ENCODE measurements at regions not wholly inside any gene's neighbourhood (a gene's known extent, or its start where the extent isn't known, plus 50 kb on each side); places are given as distances from the start of the nearest gene placed in this dataset.

- no peak overlapping the region for H3K4me2 ChIP-seq (ENCODE audit: low read length)
- no peaks in the 10 kb centered on the region for H3K27me3 ChIP-seq (ENCODE audit: control insufficient read depth, insufficient read depth, low read length)
- no peaks in the 10 kb centered on the region for H3K9me3 ChIP-seq (replicated peaks; ENCODE audit: low read length)
- no peaks in the 10 kb centered on the region for H3K4me1 ChIP-seq (ENCODE audit: control insufficient read depth, insufficient read depth, low read length)
- no peak overlapping the region for H3K9ac ChIP-seq (ENCODE audit: low read depth, low read length)
- H3K36me3 ChIP-seq (ENCODE audit: insufficient read depth, low read length): no peaks in the 10 kb centered on the region
- no peak overlapping the region for H3K4me3 ChIP-seq (ENCODE audit: low read length)
These were observed 1503.0 kb downstream of the KCNT2 start for GRCh38 chr1:195105281-195105680.

- H3K36me3 ChIP-seq (ENCODE audit: insufficient read depth, low read length): no peaks in the 10 kb centered on the region
These were observed 1510.9 kb downstream of the KCNT2 start for GRCh38 chr1:195097316-195097715.

GRCh38 chr1:195096051-195096521, 1512.2 kb downstream of the KCNT2 start:
- H3K4me1 ChIP-seq (ENCODE audit: control insufficient read depth, insufficient read depth, low read length): no peaks in the 10 kb centered on the region

More at GRCh38 chr1:195097316-195097715, 1510.9 kb downstream of the KCNT2 start:
- Histone ChIP-seq H3K9me3 (replicated peaks; ENCODE audit: low read length) (peaks cover 7% of the 10 kb centered on the region), H3K4me1 (ENCODE audit: control insufficient read depth, insufficient read depth, low read length) (no peaks in the 10 kb centered on the region), H3K4me3 (ENCODE audit: low read length) (no peak overlapping the region), H3K27me3 (ENCODE audit: control insufficient read depth, insufficient read depth, low read length) (no peaks in the 10 kb centered on the region), H3K9ac (ENCODE audit: low read depth, low read length) (no peak overlapping the region), H3K4me2 (ENCODE audit: low read length) (no peak overlapping the region)

GRCh38 chr1:195085196-195085595, 1523.0 kb downstream of the KCNT2 start:
- Histone ChIP-seq H3K4me2 (ENCODE audit: low read length) (no peak overlapping the region), H3K9me3 (replicated peaks; ENCODE audit: low read length) (no peaks in the 10 kb centered on the region), H3K9ac (ENCODE audit: low read depth, low read length) (no peak overlapping the region), H3K4me1 (ENCODE audit: control insufficient read depth, insufficient read depth, low read length) (no peaks in the 10 kb centered on the region), H3K36me3 (ENCODE audit: insufficient read depth, low read length) (no peaks in the 10 kb centered on the region), H3K27me3 (ENCODE audit: control insufficient read depth, insufficient read depth, low read length) (no peaks in the 10 kb centered on the region), H3K4me3 (ENCODE audit: low read length) (no peak overlapping the region)

More at GRCh38 chr1:195096051-195096521, 1512.2 kb downstream of the KCNT2 start:
- Histone ChIP-seq H3K9me3 (replicated peaks; ENCODE audit: low read length) (peaks cover 7% of the 10 kb centered on the region), H3K36me3 (ENCODE audit: insufficient read depth, low read length) (no peaks in the 10 kb centered on the region), H3K4me3 (ENCODE audit: low read length) (no peak overlapping the region), H3K9ac (ENCODE audit: low read depth, low read length) (no peak overlapping the region), H3K4me2 (ENCODE audit: low read length) (no peak overlapping the region), H3K27me3 (ENCODE audit: control insufficient read depth, insufficient read depth, low read length) (no peaks in the 10 kb centered on the region)

DNA sequence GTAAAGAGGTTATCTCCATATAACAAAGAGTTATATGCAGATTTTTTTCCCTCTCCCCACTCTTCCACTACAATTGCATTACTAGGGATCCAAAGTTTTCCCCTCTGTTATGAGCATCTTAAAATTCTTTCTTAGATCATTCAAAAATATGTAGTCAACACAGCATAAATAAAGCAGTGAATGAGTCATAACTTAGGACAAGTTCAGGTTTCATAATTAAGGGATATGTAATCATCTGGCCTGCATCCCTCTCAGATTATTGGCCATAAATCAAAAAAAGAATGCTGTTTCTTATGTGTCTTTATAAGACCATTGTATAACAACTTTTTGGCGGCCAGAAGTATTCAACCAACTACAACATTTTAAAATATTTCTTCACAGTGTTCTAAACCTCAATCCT, 1526.1 kb downstream of the KCNT2 start:
- no peak overlapping the region for H3K4me3 ChIP-seq (ENCODE audit: low read length)
- no peaks in the 10 kb centered on the region for H3K36me3 ChIP-seq (ENCODE audit: insufficient read depth, low read length)
- no peaks in the 10 kb centered on the region for H3K27me3 ChIP-seq (ENCODE audit: control insufficient read depth, insufficient read depth, low read length)
- H3K4me2 ChIP-seq (ENCODE audit: low read length): no peak overlapping the region
- H3K9ac ChIP-seq (ENCODE audit: low read depth, low read length): no peak overlapping the region
- no peaks in the 10 kb centered on the region for H3K4me1 ChIP-seq (ENCODE audit: control insufficient read depth, insufficient read depth, low read length)
- H3K9me3 ChIP-seq (replicated peaks; ENCODE audit: low read length): no peaks in the 10 kb centered on the region

DNA sequence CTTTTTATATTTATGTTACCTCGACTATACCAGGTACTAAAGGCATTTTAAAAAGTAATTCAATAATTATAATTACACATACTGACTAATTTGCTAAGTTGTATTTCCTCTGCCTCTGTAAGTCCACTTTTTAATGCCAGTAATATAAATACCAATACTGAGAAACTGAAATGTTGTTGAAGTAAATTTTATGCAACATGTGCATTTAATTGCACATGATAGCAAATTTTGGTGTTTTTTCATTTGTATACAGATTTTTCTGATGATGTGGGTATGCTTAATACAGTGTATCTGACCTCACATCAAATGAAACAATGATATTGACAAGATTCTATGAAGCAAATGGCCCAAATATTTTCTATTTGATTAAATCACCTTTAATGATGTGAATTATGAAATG, 1531.6 kb downstream of the KCNT2 start:
- Histone ChIP-seq H3K9me3 (replicated peaks; ENCODE audit: low read length) (no peaks in the 10 kb centered on the region), H3K27me3 (ENCODE audit: control insufficient read depth, insufficient read depth, low read length) (no peaks in the 10 kb centered on the region), H3K36me3 (ENCODE audit: insufficient read depth, low read length) (no peaks in the 10 kb centered on the region), H3K9ac (ENCODE audit: low read depth, low read length) (no peak overlapping the region), H3K4me1 (ENCODE audit: control insufficient read depth, insufficient read depth, low read length) (no peaks in the 10 kb centered on the region), H3K4me3 (ENCODE audit: low read length) (no peak overlapping the region), H3K4me2 (ENCODE audit: low read length) (no peak overlapping the region)

GRCh38 chr1:195075973-195076372, 1532.3 kb downstream of the KCNT2 start:
- Histone ChIP-seq H3K27me3 (ENCODE audit: control insufficient read depth, insufficient read depth, low read length) (no peaks in the 10 kb centered on the region), H3K4me2 (ENCODE audit: low read length) (no peak overlapping the region), H3K9me3 (replicated peaks; ENCODE audit: low read length) (no peaks in the 10 kb centered on the region), H3K9ac (ENCODE audit: low read depth, low read length) (no peak overlapping the region), H3K4me3 (ENCODE audit: low read length) (no peak overlapping the region), H3K36me3 (ENCODE audit: insufficient read depth, low read length) (no peaks in the 10 kb centered on the region), H3K4me1 (ENCODE audit: control insufficient read depth, insufficient read depth, low read length) (no peaks in the 10 kb centered on the region)

- Histone ChIP-seq H3K9ac (ENCODE audit: low read depth, low read length) (no peak overlapping the region), H3K36me3 (ENCODE audit: insufficient read depth, low read length) (no peaks in the 10 kb centered on the region), H3K9me3 (replicated peaks; ENCODE audit: low read length) (no peaks in the 10 kb centered on the region), H3K4me3 (ENCODE audit: low read length) (no peak overlapping the region), H3K4me2 (ENCODE audit: low read length) (no peak overlapping the region), H3K27me3 (ENCODE audit: control insufficient read depth, insufficient read depth, low read length) (no peaks in the 10 kb centered on the region), H3K4me1 (ENCODE audit: control insufficient read depth, insufficient read depth, low read length) (no peaks in the 10 kb centered on the region)
These were observed 1536.8 kb downstream of the KCNT2 start for GRCh38 chr1:195071461-195071860.

DNA sequence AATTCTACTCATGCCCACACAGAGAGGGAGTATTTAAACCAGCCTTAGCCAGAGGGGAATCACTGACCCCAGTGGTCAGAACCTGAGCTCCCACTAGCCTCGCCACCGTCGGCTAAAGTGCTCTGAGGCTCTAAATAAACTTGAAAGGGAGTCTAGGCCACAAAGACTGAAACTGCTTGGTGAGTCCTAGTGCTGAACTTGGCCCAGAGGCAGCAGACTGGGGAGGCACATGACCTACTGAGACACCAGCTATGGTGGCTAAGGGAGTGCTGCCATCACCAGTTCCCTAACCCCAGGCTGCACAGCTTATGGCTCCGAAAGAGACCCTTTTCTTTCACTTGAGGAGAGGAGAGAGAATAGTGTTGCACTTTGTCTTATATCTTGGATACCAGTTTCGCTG, 1542.8 kb downstream of the KCNT2 start:
- H3K4me3 ChIP-seq (ENCODE audit: low read length): no peak overlapping the region
- no peak overlapping the region for H3K4me2 ChIP-seq (ENCODE audit: low read length)
- H3K4me1 ChIP-seq (ENCODE audit: control insufficient read depth, insufficient read depth, low read length): no peaks in the 10 kb centered on the region
- no peaks in the 10 kb centered on the region for H3K27me3 ChIP-seq (ENCODE audit: control insufficient read depth, insufficient read depth, low read length)
- H3K9ac ChIP-seq (ENCODE audit: low read depth, low read length): no peak overlapping the region
- H3K36me3 ChIP-seq (ENCODE audit: insufficient read depth, low read length): no peaks in the 10 kb centered on the region
- H3K9me3 ChIP-seq (replicated peaks; ENCODE audit: low read length): peaks cover 9% of the 10 kb centered on the region

- no peak overlapping the region for H3K4me2 ChIP-seq (ENCODE audit: low read length)
- H3K9me3 ChIP-seq (replicated peaks; ENCODE audit: low read length): peaks cover 9% of the 10 kb centered on the region
- H3K4me3 ChIP-seq (ENCODE audit: low read length): no peak overlapping the region
- H3K27me3 ChIP-seq (ENCODE audit: control insufficient read depth, insufficient read depth, low read length): no peaks in the 10 kb centered on the region
- no peak overlapping the region for H3K9ac ChIP-seq (ENCODE audit: low read depth, low read length)
- H3K4me1 ChIP-seq (ENCODE audit: control insufficient read depth, insufficient read depth, low read length): no peaks in the 10 kb centered on the region
- H3K36me3 ChIP-seq (ENCODE audit: insufficient read depth, low read length): no peaks in the 10 kb centered on the region
These were observed 1543.9 kb downstream of the KCNT2 start for GRCh38 chr1:195064358-195064757.

- Histone ChIP-seq H3K9me3 (replicated peaks; ENCODE audit: low read length) (no peaks in the 10 kb centered on the region), H3K9ac (ENCODE audit: low read depth, low read length) (no peak overlapping the region), H3K4me2 (ENCODE audit: low read length) (no peak overlapping the region), H3K27me3 (ENCODE audit: control insufficient read depth, insufficient read depth, low read length) (no peaks in the 10 kb centered on the region), H3K4me3 (ENCODE audit: low read length) (no peak overlapping the region), H3K4me1 (ENCODE audit: control insufficient read depth, insufficient read depth, low read length) (no peaks in the 10 kb centered on the region), H3K36me3 (ENCODE audit: insufficient read depth, low read length) (no peaks in the 10 kb centered on the region)
These were observed 1554.0 kb downstream of the KCNT2 start for GRCh38 chr1:195054217-195054687.

DNA sequence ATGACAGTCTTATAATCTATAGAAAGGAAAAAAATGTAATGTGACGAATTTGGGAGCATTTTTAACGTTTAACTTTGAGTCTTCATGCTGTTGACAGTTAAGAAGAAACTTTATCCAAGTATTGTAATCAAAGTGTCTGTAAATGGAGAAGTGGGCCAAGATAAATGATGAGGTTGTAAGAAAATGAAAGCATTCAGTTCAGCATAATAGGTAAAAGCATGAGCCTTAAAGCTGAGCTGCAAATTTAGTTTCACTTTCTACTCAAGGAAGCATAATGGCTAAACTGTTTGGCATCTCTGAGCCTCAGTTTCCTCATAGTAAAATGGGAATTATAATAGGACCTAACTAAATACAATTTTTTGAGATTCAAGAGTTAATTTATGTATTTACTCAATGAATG, 1554.8 kb downstream of the KCNT2 start:
- H3K4me3 ChIP-seq (ENCODE audit: low read length): no peak overlapping the region
- no peaks in the 10 kb centered on the region for H3K9me3 ChIP-seq (replicated peaks; ENCODE audit: low read length)

More for the DNA sequence above, 1554.8 kb downstream of the KCNT2 start:
- H3K27me3 ChIP-seq (ENCODE audit: control insufficient read depth, insufficient read depth, low read length): no peaks in the 10 kb centered on the region
- no peaks in the 10 kb centered on the region for H3K36me3 ChIP-seq (ENCODE audit: insufficient read depth, low read length)
- H3K9ac ChIP-seq (ENCODE audit: low read depth, low read length): no peak overlapping the region
- no peaks in the 10 kb centered on the region for H3K4me1 ChIP-seq (ENCODE audit: control insufficient read depth, insufficient read depth, low read length)
- H3K4me2 ChIP-seq (ENCODE audit: low read length): no peak overlapping the region

Measured in skeletal muscle satellite cell (primary cell).